ENCODE measurements at regions not wholly inside any gene's neighbourhood (a gene's known extent, or its start where the extent isn't known, plus 50 kb on each side); places are given as distances from the start of the nearest gene placed in this dataset.

GRCh38 chr17:72526769-72527168 lies 405.9 kb downstream of the SOX9 start:
- Mint-ChIP-seq H3K36me3 (no peaks in the 10 kb centered on the region), H3K27ac (no peak overlapping the region), H3K4me1 (no peaks in the 10 kb centered on the region), H3K4me3 (no peak overlapping the region), H3K27me3 (ENCODE audit: low read depth in 3 of 3) (peaks cover 5 to 8% (median 6%) of the 10 kb centered on the region in 3 donors), H3K9me3 (peaks cover 0 to 2% (median 0%) of the 10 kb centered on the region in 7 donors)
- H3K4me2 ChIP-seq (replicated peaks; ENCODE audit: extremely low read depth, low read length, poor library complexity, severe bottlenecking), result no peak overlapping the region
- no peak overlapping the region for H3K4me3 ChIP-seq (replicated peaks in 1 of 3; ENCODE audit: low read depth in 2 of 3, low read length in 3 of 3)
- intact Hi-C loops (cut with micrococcal nuclease), result no loop called here
- no peak overlapping the region for H3K9ac ChIP-seq (ENCODE audit: insufficient read depth, low read length, poor library complexity, severe bottlenecking)
- WGBS (ENCODE audit: insufficient coverage), result 92% methylated on average over 8 of the region's 8 CpGs
- H3K4me1 ChIP-seq (ENCODE audit: control insufficient read depth in 1 of 2, insufficient read depth in 2 of 2, low read length in 2 of 2), result no peaks in the 10 kb centered on the region
- H3K27me3 ChIP-seq (ENCODE audit: control insufficient read depth in 2 of 2, insufficient read depth in 2 of 2, low read length in 2 of 2), result no peaks in the 10 kb centered on the region
- H3K9me3 ChIP-seq (replicated peaks in 1 of 2; ENCODE audit: control insufficient read depth in 1 of 2, insufficient read depth in 1 of 2, low read length in 2 of 2), result no peaks in the 10 kb centered on the region
- no peaks in the 10 kb centered on the region for H3K79me2 ChIP-seq (ENCODE audit: insufficient read depth, low read length)
- no peak overlapping the region for H3K27ac ChIP-seq (ENCODE audit: low read depth in 1 of 2, low read length in 2 of 2)
- no peak for DNase-seq
- H3K36me3 ChIP-seq (replicated peaks in 1 of 2; ENCODE audit: control insufficient read depth in 1 of 2, insufficient read depth in 2 of 2, low read length in 2 of 2), result no peaks in the 10 kb centered on the region
- no peaks in the 10 kb centered on the region for H4K20me1 ChIP-seq (ENCODE audit: insufficient read depth, low read length)
- no peak overlapping the region for H2AFZ ChIP-seq (ENCODE audit: insufficient read depth, low read depth, low read length, poor library complexity, severe bottlenecking)
- no peak for TF ChIP-seq CTCF (IDR thresholded peaks at IDR 0.05)

- no peak overlapping the region for H3K4me3 Mint-ChIP-seq
- peaks cover 2 to 8% (median 5%) of the 10 kb centered on the region in 3 donors for H3K27me3 Mint-ChIP-seq (ENCODE audit: low read depth in 3 of 3)
- H3K36me3 ChIP-seq (replicated peaks in 1 of 2; ENCODE audit: control insufficient read depth in 1 of 2, insufficient read depth in 2 of 2, low read length in 2 of 2), result no peaks in the 10 kb centered on the region
Observed at GRCh38 chr17:72527789-72528188, 407.0 kb downstream of the SOX9 start.

More at GRCh38 chr17:72527789-72528188, 407.0 kb downstream of the SOX9 start:
- intact Hi-C loops (cut with micrococcal nuclease), result no loop called here
- H3K4me1 ChIP-seq (ENCODE audit: control insufficient read depth in 1 of 2, insufficient read depth in 2 of 2, low read length in 2 of 2), result no peaks in the 10 kb centered on the region
- no peak overlapping the region for H3K4me2 ChIP-seq (replicated peaks; ENCODE audit: extremely low read depth, low read length, poor library complexity, severe bottlenecking)
- no peak overlapping the region for H3K27ac ChIP-seq (ENCODE audit: low read depth in 1 of 2, low read length in 2 of 2)
- no peak overlapping the region for H3K9ac ChIP-seq (ENCODE audit: insufficient read depth, low read length, poor library complexity, severe bottlenecking)
- no peak overlapping the region for H3K4me3 ChIP-seq (replicated peaks in 1 of 3; ENCODE audit: low read depth in 2 of 3, low read length in 3 of 3)
- no peak overlapping the region for H2AFZ ChIP-seq (ENCODE audit: insufficient read depth, low read depth, low read length, poor library complexity, severe bottlenecking)
- H3K79me2 ChIP-seq (ENCODE audit: insufficient read depth, low read length), result no peaks in the 10 kb centered on the region
- Mint-ChIP-seq H3K27ac (no peak overlapping the region), H3K36me3 (no peaks in the 10 kb centered on the region), H3K4me1 (peaks cover 1% of the 10 kb centered on the region), H3K9me3 (peaks cover 0 to 4% (median 2%) of the 10 kb centered on the region in 7 donors)
- no peaks in the 10 kb centered on the region for H3K27me3 ChIP-seq (ENCODE audit: control insufficient read depth in 2 of 2, insufficient read depth in 2 of 2, low read length in 2 of 2)
- no peaks in the 10 kb centered on the region for H3K9me3 ChIP-seq (replicated peaks in 1 of 2; ENCODE audit: control insufficient read depth in 1 of 2, insufficient read depth in 1 of 2, low read length in 2 of 2)
- no peaks in the 10 kb centered on the region for H4K20me1 ChIP-seq (ENCODE audit: insufficient read depth, low read length)
- DNase-seq, result no peak
- WGBS (ENCODE audit: insufficient coverage), result 82% methylated on average over 8 of the region's 9 CpGs
- no peak for TF ChIP-seq CTCF (IDR thresholded peaks at IDR 0.05)
